ENCODE measurements at regions not wholly inside any gene's neighbourhood (a gene's known extent, or its start where the extent isn't known, plus 50 kb on each side); places are given as distances from the start of the nearest gene placed in this dataset.

DNA sequence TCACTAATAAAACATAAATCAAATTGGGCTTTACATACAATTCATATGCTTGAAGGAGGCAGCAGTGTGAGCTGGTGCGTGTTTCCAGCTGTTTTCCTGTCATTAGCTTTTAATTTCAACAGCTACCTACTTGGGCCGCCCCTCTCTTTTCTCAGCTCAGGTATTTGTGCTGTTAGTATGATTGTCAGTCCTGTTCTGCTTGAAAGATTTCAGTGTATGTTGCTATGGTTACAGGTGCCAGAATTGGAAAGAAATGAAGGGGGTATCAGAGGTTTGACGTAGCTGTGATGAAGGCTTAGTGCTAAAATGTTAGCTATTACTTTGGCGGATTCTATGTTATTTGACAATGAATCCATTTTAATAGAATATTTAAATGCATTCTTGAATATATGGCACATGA is 440.3 kb downstream of the ZIC3 start:
- Histone ChIP-seq H3K4me1 (no peaks in the 10 kb centered on the region), H3K4me3 (no peak overlapping the region), H3K27me3 (no peaks in the 10 kb centered on the region), H3K27ac (no peak overlapping the region), H3K9me3 (no peaks in the 10 kb centered on the region), H3K36me3 (no peaks in the 10 kb centered on the region)
- no peak for DNase-seq
- intact Hi-C loops (cut with DNase I) = no loop called here
- WGBS, 2 donors = 47 to 55% methylated on average over 4 of the region's 4 CpGs
- TF ChIP-seq POLR2A (IDR thresholded peaks at IDR 0.05) (no peak), CTCF (IDR thresholded peaks at IDR 0.05) (no peak)

DNA sequence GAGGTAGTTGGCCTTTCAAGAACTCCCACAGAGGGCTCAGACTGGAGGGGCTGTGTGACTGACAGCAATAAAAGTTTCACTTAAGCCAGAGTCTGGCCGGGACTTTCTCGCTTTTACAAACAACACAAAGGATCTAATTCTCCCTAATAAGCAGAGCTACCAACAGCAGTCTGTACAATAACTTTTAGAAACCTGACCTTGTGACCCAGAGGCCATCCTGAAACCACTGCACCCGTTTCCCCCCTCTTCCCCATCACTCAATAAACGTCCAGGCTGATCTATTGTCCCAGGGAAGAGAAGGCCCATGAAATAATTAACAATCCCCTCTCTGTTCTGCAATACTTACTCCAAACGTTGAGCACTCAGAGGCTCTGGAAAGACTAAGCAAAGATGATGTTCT is 442.4 kb downstream of the ZIC3 start:
- H3K9me3 ChIP-seq = no peaks in the 10 kb centered on the region
- TF ChIP-seq POLR2A (IDR thresholded peaks at IDR 0.05) (no peak), CTCF (IDR thresholded peaks at IDR 0.05) (no peak)
- no peaks in the 10 kb centered on the region for H3K27me3 ChIP-seq
- intact Hi-C loops (cut with DNase I) = no loop called here
- H3K27ac ChIP-seq = no peak overlapping the region
- DNase-seq = no peak
- no peaks in the 10 kb centered on the region for H3K36me3 ChIP-seq
- H3K4me1 ChIP-seq = no peaks in the 10 kb centered on the region
- H3K4me3 ChIP-seq = no peak overlapping the region
- WGBS, 2 donors = 26 to 38% methylated on average over 4 to 5 of the region's 5 CpGs

DNA sequence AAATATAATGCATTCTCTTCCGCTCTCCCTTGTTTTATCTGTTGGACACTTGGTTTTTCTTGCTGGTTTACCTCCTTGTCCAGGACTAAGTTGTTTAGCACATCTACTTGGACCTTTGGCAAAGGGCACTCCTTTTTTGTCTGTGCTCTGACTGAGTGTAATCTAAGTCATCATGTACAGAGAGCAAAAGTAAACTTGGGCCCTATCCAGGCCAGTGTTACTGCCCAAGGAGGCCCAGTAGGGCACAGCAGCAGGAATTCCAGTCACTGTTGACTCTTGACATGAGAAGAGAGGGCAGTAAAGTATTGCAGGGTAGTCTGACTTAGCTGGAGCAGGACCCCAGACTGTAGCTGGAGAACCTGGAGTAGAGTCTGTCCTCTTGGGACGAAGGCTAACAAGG is 445.5 kb downstream of the ZIC3 start:
- no peaks in the 10 kb centered on the region for H3K9me3 ChIP-seq
- no peaks in the 10 kb centered on the region for H3K27me3 ChIP-seq
- TF ChIP-seq CTCF (IDR thresholded peaks at IDR 0.05) (no peak), POLR2A (IDR thresholded peaks at IDR 0.05) (no peak)
- no peak for DNase-seq
- intact Hi-C loops (cut with DNase I) = no loop called here
- no peaks in the 10 kb centered on the region for H3K4me1 ChIP-seq
- no peaks in the 10 kb centered on the region for H3K36me3 ChIP-seq
- WGBS, 2 donors = 68 to 82% methylated on average over 2 of the region's 2 CpGs
- H3K27ac ChIP-seq = no peak overlapping the region
- H3K4me3 ChIP-seq = no peak overlapping the region

DNA sequence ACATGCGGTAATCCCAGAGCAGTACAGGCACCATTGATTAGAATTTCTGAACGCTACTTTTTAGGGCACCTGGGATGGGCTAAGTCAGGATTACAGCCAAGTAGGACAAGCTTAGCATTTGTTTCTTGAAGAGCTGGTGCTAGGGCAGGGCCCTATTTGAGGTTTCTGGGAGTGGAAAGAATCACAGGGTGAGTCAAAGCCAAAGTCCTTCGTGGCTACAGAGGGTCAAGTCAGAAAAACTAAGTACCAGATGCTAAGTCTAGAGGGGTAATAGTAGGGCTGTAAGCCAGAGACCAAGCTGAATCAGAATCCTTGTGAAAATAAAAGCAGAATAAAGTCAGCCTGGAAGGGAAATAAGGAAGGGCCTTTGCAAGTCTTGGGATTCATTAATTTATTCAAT is 448.6 kb downstream of the ZIC3 start:
- Histone ChIP-seq H3K36me3 (no peaks in the 10 kb centered on the region), H3K4me1 (no peaks in the 10 kb centered on the region), H3K27me3 (no peaks in the 10 kb centered on the region), H3K9me3 (no peaks in the 10 kb centered on the region), H3K4me3 (no peak overlapping the region), H3K27ac (no peak overlapping the region)
- TF ChIP-seq POLR2A (IDR thresholded peaks at IDR 0.05) (no peak), CTCF (IDR thresholded peaks at IDR 0.05) (no peak)
- intact Hi-C loops (cut with DNase I) = no loop called here
- DNase-seq = no peak
- WGBS, 2 donors = 53 to 55% methylated on average over 3 of the region's 3 CpGs

GRCh38 chrX:138018145-138018799 is 452.3 kb downstream of the ZIC3 start:
- no peak for DNase-seq
- H3K4me1 ChIP-seq = no peaks in the 10 kb centered on the region
- intact Hi-C loops (cut with DNase I) = no loop called here
- H3K27me3 ChIP-seq = no peaks in the 10 kb centered on the region
- TF ChIP-seq POLR2A (IDR thresholded peaks at IDR 0.05) (no peak), CTCF (IDR thresholded peaks at IDR 0.05) (no peak)
- 42 to 48% methylated on average over 1 of the region's 1 CpG for whole genome bisulfite sequencing, 2 donors
- H3K36me3 ChIP-seq = no peaks in the 10 kb centered on the region
- no peak overlapping the region for H3K27ac ChIP-seq
- H3K4me3 ChIP-seq = no peak overlapping the region
- no peaks in the 10 kb centered on the region for H3K9me3 ChIP-seq
